ENCODE measurements at regions not wholly inside any gene's neighbourhood (a gene's known extent, or its start where the extent isn't known, plus 50 kb on each side); places are given as distances from the start of the nearest gene placed in this dataset.

- DNase-seq (ENCODE audit: low spot score), result no peak
These were observed 86.1 kb upstream of the POU3F1 start for GRCh38 chr1:38132681-38133080.

- DNase-seq (ENCODE audit: low spot score), result no peak
These were observed 84.5 kb upstream of the POU3F1 start for GRCh38 chr1:38131024-38131585.

DNA sequence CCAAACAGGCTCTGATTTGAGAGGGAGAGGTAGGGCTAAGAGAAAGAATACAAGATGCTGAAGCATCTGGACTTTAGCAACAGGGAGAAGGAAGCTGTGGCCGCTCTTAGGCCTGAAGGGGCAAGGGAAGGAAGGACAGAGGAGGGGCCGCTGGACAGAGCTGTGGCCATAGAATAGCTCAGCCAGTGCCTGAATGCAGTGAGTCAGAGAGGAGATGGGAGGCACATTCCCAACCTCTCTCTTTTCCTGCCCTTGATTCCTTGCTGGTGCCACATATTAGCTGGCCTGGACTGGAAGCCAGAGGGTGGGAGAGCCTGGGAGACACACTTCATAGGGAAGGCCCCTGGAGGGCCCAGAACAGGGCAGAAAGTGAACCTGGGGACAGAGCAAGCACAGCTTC lies 83.4 kb upstream of the POU3F1 start:
- DNase-seq (ENCODE audit: low spot score), result no peak

- DNase-seq (ENCODE audit: low spot score), result no peak
These were observed 82.9 kb upstream of the POU3F1 start for GRCh38 chr1:38129473-38129872.

- no peak for DNase-seq (ENCODE audit: low spot score)
These were observed 82.4 kb upstream of the POU3F1 start for GRCh38 chr1:38128926-38129453.

DNA sequence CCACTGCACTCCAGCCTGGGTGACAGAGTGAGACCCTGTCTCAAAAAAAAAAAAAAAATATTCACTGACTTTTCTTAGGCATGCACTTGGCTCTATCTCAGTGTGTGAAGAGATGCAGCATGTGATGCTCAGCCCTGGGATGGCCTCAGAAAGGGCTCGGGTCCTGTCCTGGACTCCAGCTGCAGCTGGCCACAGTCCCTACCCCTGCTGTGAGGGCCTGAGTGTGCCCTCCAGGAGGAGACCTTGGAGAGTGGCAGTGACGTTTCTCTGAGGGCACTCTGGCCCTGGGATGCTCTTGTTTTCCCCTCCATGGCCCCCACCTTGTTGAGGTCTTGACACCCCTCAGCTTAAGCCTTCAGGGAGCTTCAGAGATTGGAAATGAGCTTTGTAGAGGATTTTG lies 81.9 kb upstream of the POU3F1 start:
- no peak for DNase-seq (ENCODE audit: low spot score)

DNA sequence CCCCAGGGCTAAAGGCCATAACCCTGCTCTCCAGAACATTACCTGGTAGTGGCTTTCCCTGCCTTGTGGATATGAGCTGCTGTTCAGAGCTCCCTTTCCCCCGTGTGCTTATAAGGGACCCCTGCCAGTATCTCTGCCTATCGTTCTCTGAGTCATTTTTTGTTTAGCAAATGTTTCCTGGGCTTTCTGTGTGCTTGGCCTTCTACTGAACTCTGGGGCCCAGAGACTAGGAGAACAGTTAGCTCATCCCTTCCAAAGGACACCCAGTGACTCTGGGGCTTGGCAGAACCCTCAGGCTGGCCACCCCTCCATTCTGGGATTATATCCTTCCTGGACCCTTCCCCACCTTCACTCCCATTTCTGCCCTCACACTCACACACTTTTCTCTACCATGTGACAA lies 80.8 kb upstream of the POU3F1 start:
- DNase-seq (ENCODE audit: low spot score), result no peak

DNA sequence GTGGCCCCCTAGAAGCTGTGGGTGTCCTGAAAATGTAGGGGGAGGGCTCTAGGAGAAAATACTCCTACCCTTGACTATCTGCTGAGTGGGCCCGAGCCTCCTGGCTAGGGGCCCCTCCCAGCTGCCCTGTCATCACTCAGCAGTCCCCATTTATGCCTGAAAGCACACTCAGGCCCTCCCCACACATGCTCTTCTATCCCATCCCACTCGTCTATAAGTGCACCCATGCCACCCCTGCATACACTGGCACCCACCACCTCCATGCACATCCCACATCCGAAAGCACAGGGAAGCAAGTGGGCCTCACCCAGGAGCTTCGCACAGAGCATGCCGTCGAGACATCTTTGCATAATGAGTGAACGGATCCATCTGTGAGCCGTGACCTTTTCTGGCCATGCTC lies 80.4 kb upstream of the POU3F1 start:
- DNase-seq (ENCODE audit: low spot score), result no peak

DNA sequence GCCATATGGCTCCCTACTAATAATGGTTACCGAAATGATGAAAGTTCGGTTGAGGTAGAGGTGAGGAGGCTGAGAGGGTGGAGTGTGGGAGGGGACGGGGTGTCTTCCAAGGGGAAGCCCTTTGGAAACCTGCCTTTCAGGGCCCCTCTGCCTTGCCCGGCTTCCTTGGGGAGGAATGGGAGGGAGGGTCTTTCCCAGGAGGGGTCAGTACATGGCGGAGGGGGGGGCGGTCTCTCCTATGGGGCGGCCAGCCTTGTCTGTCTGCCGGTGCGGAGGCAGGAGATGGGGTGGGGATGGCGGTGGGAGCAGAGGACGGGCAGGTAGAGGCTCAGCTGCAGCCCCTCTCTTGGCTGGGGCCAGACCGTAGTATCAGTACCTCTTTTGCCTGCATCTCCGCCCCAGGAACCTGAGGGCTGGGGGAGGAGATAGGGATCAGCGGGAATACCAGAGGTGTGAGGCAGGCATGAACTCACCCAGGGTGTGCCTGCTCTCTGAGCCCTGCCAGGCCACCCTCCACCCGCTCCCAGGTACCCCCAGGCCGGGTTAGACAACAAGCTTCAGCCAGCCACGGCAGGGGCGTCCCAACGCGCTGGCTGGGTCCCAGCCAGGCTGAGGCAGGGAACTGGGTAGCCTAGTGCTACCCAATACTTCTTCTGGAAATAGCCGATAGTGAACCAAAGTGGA lies 79.4 kb upstream of the POU3F1 start:
- no peak for DNase-seq (ENCODE audit: low spot score)

DNA sequence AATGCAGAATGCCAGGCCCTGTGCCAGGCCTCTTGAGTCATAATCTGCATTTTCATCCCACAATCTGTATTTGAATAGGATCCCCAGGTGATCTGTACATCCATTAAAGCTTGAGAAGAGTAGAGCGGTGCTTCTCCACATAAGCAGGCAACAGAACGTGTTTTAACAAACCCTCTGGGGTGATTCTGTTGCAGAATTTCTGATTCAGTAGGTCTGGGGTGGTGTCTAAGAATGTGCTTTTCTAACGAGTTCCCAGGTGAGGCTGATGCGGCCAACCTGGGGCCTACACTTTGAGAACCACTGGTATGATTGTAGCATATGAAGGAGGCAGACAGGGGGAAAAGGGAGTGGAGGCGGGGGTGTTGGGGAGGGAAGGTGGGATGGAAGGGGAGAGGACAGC lies 78.4 kb upstream of the POU3F1 start:
- DNase-seq (ENCODE audit: low spot score), result no peak

DNA sequence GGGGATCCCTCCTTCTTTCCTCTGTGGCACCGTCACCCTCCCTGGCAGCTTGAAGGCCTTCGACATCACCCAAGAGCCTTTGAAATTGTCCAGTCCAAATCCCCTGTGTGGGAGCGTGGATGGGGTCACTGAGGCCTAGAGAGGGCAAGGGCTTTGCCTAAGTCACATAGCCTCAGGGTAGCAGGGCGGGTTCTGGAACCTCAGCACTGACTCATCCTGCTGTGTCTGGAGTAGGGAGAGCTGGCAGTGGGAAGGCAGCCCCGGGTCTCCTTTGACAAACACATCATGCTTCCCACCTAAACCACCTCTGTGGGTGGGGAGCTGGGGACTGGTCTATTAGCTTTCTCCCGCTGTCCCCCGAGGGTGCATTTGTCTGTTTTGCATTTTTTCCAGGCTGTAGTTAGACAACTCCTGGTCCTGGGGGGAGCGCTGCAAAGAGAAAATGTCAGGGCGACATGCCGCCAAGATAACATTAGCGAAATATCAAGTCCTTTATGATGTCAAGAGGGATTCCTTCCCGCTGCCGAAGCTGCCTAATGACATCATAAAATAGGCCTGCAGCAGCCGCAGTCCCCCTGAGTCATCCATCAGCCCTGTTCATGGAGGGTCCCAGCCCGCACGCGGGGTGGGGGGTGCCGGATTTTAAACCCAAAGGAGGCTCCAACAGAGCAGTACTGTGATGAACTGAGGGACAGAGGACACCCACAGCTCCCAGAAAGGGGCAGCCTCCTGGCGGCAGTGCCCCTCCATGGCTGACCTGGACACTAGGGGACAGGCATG lies 77.0 kb upstream of the POU3F1 start:
- no peak for DNase-seq (ENCODE audit: low spot score)

DNA sequence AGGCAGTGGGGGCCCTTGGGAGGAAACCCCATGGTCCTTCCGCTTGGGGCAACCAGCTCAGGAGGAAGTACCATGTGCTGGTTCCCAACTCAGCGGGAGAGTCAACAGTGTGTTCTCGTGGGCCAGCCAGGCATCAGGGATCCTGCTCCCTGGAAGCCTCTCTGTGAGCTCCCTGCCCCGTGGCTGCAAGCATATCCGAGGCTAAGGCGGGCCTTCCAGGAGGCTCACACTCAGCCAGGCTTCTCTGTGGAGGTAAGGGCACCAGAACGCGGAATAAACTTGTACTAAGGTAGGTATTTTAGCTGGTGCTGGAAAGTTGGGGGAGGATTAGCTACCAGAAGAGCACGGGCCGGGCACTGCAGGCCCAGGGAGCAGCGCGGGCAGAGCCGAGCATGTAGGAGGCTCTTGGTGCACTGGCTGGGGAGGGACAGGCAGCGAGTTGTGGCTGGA lies 74.7 kb upstream of the POU3F1 start:
- DNase-seq (ENCODE audit: low spot score), result no peak

- DNase-seq (ENCODE audit: low spot score), result no peak
These were observed 74.1 kb upstream of the POU3F1 start for GRCh38 chr1:38120552-38121230.

GRCh38 chr1:38118976-38119375 lies 72.4 kb upstream of the POU3F1 start:
- no peak for DNase-seq (ENCODE audit: low spot score)

DNA sequence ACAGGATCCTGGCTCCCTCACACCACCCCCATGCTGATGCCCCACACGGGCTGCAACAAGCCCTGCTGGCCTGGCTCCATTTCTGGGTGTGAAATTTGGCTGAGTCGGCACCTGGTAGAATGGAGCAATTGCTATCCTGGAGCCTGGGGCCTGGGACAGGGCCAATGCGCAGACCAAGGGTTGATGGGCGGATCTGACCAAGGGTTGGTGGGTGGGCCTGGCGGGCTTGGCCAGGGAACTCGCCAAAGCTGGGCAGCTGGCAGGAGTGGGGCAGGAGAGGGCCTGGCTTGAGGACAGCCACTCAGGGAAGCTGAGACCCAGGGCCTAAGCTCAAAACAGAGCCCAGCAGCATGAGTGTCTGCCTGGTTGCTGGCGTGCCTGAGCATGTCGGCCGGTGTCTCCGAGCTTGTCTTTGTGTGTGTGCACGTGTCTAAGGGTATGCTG lies 70.9 kb upstream of the POU3F1 start:
- peak; percentile 21 for DNase-seq (ENCODE audit: low spot score)

- no peak for DNase-seq (ENCODE audit: low spot score)
These were observed 69.1 kb upstream of the POU3F1 start for GRCh38 chr1:38115682-38116202.

- DNase-seq (ENCODE audit: low spot score), result no peak
These were observed 68.6 kb upstream of the POU3F1 start for GRCh38 chr1:38115226-38115625.

DNA sequence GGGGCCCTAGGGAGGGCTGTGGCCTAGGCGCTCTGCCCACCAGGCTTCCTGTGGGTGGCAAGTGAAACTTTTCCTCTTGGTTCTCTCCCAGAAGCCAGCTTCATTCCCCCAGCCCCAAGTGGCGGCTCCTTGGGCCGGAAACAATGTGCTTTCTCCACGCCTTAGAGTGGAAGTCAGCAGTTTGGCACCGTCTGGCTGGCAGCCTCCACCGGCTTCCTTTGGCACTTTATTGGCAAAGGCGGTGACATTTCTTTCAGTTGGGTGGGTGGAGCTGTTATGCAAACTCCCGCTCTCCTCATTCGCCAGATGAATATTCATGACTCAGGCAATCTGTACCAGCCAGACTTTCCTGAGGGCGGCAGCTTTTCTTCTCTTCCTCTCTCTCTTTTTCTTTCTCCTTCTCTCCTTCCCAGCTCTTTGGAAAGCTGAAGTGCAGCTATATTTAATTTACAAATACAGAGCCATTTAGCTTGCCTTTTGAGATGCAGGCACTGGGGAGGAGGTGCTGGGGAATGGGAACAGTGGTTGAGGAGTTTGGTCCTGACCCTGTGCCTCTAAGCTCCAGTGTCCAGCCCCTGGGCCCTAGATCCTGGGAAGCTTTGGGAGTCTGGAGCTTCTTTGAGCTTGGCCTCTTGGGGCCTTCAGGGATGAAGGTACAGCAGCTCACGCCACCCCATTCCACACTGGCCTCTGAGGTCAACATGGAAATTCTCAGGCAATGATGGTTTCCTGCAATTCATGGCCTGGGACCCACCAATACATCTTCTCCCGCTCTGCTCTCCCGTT lies 67.8 kb upstream of the POU3F1 start:
- DNase-seq (ENCODE audit: low spot score), result peak; percentile 83

- DNase-seq (ENCODE audit: low spot score), result peak; percentile 51
These were observed 66.6 kb upstream of the POU3F1 start for GRCh38 chr1:38113159-38113666.

DNA sequence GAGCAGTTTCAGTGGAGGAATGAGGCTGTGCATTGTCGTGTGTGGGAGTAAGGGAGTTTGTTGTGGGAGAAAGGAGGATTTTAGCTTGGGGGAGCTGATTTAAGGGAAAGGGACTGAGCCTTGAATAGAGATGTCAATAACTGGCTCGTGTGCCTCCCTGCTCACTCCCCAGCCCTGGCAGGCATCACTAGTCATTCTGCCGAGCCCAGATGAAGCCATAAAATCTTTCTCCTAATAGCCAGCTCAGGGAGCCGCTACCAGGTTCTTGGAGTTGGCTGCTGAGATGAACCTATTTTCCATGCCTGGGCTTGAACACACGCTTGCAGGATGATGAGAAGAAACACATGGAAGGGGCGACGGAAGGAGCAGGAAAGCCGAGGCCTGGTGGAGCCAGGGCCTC lies 65.0 kb upstream of the POU3F1 start:
- no peak for DNase-seq (ENCODE audit: low spot score)

DNA sequence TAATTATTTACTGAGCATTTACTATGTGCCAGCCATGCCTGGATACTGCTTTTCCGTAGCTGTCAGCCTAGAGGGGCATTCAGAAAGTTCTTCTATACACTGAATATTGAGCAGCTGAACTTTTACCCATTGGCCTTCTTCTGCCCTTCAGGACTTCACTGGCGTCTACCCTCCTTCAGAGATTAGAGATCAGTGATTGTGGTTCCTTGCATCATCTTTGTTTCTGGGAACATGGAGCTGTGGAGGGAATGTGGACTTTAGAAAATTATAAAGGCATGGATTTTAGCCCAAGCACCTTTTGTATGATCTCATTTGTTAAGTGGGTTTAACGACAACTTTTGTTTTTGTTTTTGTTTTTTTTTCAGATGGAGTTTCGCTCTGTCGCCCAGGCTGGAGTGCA lies 58.7 kb upstream of the POU3F1 start:
- DNase-seq (ENCODE audit: low spot score), result no peak

Data from putamen (tissue), 1 donor.